ENCODE measurements at regions not wholly inside any gene's neighbourhood (a gene's known extent, or its start where the extent isn't known, plus 50 kb on each side); places are given as distances from the start of the nearest gene placed in this dataset.

- no peak for TF ChIP-seq TARDBP (CRISPR knock-in tag; IDR thresholded peaks at IDR 0.05)
- no peak for TF ChIP-seq ARID2 (CRISPR knock-in tag; IDR thresholded peaks at IDR 0.05; ENCODE audit: borderline replicate concordance)
- no peak for TF ChIP-seq TCF7L2 (IDR thresholded peaks at IDR 0.05; ENCODE audit: low read depth, low read length)
- no peak for TF ChIP-seq POLR2A (IDR thresholded peaks at IDR 0.05; ENCODE audit: insufficient read depth in 1 of 2, low read depth in 2 of 2, low read length in 2 of 2)
- TF ChIP-seq PHF20 (CRISPR knock-in tag; IDR thresholded peaks at IDR 0.05), result no peak
- TF ChIP-seq BHLHE40 (IDR thresholded peaks at IDR 0.05; ENCODE audit: low read length), result no peak
Observed at GRCh38 chr14:58979325-58979724, 209.1 kb upstream of the DAAM1 start.

Data from HepG2 (cell line).